ENCODE measurements at regions not wholly inside any gene's neighbourhood (a gene's known extent, or its start where the extent isn't known, plus 50 kb on each side); places are given as distances from the start of the nearest gene placed in this dataset.

- no peak for TF ChIP-seq CTCF (IDR thresholded peaks at IDR 0.05; ENCODE audit: control insufficient read depth, extremely low read depth, insufficient read depth)
- no peak overlapping the region for H3K4me3 ChIP-seq (ENCODE audit: low read depth, low read length)
- no peak for DNase-seq (ENCODE audit: low read depth)
These were observed 374.9 kb upstream of the IRX1 start for GRCh38 chr5:3220638-3221288.

GRCh38 chr5:3220201-3220600, 375.4 kb upstream of the IRX1 start:
- no peak overlapping the region for H3K4me3 ChIP-seq (ENCODE audit: low read depth, low read length)
- TF ChIP-seq CTCF (IDR thresholded peaks at IDR 0.05; ENCODE audit: control insufficient read depth, extremely low read depth, insufficient read depth): no peak
- no peak for DNase-seq (ENCODE audit: low read depth)

- no peak for TF ChIP-seq CTCF (IDR thresholded peaks at IDR 0.05; ENCODE audit: control insufficient read depth, extremely low read depth, insufficient read depth)
- DNase-seq (ENCODE audit: low read depth): no peak
- no peak overlapping the region for H3K4me3 ChIP-seq (ENCODE audit: low read depth, low read length)
These were observed 376.5 kb upstream of the IRX1 start for GRCh38 chr5:3218916-3219650.

GRCh38 chr5:3217771-3218495, 377.7 kb upstream of the IRX1 start:
- no peak for TF ChIP-seq CTCF (IDR thresholded peaks at IDR 0.05; ENCODE audit: control insufficient read depth, extremely low read depth, insufficient read depth)
- DNase-seq (ENCODE audit: low read depth): no peak
- H3K4me3 ChIP-seq (ENCODE audit: low read depth, low read length): no peak overlapping the region

GRCh38 chr5:3217114-3217513, 378.5 kb upstream of the IRX1 start:
- TF ChIP-seq CTCF (IDR thresholded peaks at IDR 0.05; ENCODE audit: control insufficient read depth, extremely low read depth, insufficient read depth): no peak
- H3K4me3 ChIP-seq (ENCODE audit: low read depth, low read length): no peak overlapping the region
- DNase-seq (ENCODE audit: low read depth): no peak

- no peak for DNase-seq (ENCODE audit: low read depth)
- TF ChIP-seq CTCF (IDR thresholded peaks at IDR 0.05; ENCODE audit: control insufficient read depth, extremely low read depth, insufficient read depth): no peak
These were observed 379.2 kb upstream of the IRX1 start for GRCh38 chr5:3216386-3216785.

More at GRCh38 chr5:3216386-3216785, 379.2 kb upstream of the IRX1 start:
- no peak overlapping the region for H3K4me3 ChIP-seq (ENCODE audit: low read depth, low read length)

Measured in LNCaP clone FGC (cell line).